ENCODE measurements at regions not wholly inside any gene's neighbourhood (a gene's known extent, or its start where the extent isn't known, plus 50 kb on each side); places are given as distances from the start of the nearest gene placed in this dataset.

DNA sequence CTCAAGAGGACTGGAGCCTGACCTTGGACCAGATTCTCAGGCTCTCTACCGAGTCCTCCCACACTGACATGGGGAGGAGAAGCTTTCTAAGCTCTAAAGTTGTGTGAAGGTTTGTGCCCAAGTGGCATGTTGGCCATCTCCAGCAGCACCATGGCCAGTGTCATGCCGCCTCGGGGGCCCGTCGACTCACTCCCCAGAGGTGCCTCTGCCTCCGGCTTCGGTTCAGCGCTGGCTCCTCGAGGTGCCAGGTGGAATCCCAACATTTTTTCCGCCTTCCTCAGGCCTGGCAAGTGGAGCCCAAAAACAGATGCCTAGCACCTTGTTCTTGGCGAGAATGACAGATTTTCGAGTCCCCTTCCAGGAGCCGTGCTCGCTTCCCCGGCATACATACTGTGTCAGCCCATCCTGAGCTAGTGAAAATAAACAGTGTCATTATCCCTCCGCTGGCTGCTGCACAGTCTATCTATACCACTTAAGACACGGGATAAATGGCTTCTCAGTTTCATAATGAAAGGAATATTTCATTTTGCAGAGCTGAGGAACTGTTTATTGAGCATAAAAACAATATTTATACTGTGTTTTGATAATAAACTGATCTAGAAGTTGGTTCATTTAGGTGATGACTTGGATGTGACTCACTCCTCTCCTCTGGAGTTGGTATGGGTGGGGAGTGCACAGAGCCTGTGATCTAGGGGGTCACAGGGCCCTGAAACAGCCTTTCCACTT is 328.5 kb upstream of the TLE3 start:
- DNase-seq (ENCODE audit: low read depth in 2 of 2) = no peak

DNA sequence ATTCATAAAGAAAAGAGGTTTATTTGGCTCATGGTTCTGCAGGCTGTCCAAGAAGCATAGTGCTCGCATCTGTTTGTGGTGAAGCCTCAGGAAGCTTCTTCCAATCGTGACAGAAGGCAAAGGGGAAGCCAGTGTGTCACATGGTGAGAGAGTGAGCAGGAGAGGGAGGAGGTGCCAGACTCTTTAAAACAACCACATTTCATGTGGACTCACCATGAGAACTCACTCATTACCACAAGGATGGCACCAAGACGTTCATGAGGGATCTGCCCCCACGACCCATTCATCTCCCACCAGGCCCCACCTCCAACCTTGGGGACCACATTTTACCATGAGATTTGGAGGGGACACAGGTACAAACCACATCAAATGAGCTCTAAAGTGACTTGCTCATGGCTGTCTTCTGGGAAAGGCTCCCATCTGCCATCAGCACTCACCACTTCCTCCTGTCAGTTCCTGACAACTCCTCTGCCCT is 327.3 kb upstream of the TLE3 start:
- peak in 1 of 2 donors; percentile 15 for DNase-seq (ENCODE audit: low read depth in 2 of 2)

DNA sequence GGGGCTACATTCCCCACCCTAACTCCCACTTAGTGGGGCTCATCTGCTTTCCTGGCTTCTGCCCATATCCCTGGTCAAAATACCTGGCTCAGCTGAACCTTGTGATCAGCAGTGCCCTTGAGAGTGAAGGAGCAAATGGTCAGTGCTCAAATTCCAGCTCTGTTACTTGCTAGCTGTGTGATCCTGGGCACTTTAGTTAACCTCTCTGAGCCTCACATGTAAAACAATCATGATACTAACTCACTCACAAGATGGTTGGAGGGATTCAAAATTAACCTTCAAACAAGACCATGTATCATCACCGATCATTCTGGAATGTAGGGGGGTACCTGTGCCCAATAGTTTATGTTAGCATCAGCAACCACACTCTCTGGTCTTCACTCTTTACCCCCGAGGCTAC is 325.6 kb upstream of the TLE3 start:
- no peak for DNase-seq (ENCODE audit: low read depth in 2 of 2)

DNA sequence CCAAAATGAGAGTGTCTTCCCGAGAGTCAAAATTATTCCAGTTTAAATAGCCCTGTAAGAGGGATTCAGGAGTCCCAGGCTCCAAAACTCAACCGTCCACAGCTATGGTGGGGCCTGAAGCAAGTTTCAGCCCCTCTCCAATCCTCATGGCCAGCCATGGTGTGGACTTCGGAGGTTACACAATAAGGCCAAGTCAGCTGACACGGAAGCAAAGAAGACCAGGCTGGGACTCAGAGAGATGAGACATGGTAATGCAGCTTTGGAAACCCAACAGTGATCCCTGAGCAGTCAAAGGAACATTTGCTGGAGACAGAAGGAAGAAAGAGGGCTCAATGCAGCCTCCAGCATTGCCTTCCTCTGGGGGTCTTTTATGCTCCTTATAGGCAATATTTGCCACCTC is 324.6 kb upstream of the TLE3 start:
- DNase-seq (ENCODE audit: low read depth in 2 of 2) = no peak

DNA sequence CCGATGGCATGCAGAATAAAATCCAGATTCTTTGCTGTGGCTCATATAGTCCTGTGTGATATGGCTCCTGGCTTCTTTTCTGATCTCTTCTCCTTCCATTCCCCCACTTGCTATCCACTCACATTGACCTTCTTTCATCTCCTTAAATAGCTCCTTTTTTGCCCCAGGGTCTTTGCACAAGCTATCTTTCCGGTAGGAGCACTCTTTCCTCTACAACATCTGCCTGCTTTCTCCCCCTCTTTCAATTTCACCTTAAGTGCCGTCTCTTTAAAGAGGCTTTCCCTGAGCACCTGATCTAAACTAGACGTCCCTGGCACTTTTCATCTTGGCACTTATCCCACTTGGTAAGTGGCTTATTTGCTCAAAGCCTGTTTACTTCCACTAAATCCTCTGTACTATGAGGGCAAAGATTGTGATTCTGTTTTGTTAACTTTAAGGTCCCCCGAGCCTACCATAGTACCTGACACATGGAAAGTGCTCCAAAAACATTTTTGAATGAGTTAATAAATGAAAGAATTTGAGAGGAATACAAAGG is 323.3 kb upstream of the TLE3 start:
- DNase-seq (ENCODE audit: low read depth in 2 of 2) = no peak

DNA sequence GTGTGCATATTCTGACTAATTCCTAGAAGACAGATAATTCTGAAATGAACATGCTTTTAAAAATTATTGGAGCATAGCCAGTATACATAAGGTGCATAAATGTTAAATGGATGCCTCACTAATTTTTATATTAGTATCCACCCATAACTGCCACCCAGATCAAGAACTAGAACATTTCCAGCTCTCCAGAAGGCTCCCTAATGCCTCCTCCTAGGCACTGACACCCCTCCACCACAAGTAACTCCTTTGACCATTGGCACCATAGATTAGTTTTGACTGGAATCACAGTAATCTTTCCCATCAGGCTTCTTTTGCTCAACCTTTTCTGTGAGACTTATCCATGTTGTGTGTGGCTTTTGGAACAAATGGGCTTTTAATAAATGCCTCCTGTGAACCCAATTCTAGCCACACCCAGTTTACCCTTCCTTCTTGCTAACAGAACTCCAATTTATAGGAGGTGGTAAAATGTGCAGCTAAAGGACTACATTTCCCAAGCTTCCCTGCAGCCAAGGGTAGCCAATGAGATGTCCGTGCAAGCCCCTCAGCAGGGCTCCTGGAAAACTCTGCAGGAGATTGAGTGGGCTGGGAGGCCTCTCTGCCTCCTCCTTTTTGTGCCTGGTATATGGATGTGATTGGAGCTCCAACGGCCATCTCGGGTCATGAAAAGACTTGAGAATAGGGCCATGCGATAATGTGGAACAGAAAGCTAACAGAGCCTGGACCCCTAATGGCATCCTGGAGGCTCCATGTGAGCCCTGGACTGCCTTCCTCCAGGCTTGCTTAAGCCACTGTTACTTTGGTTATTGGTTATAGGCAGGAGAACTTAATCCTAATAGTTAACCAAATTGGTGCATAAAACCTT is 322.6 kb upstream of the TLE3 start:
- no peak for DNase-seq (ENCODE audit: low read depth in 2 of 2)

DNA sequence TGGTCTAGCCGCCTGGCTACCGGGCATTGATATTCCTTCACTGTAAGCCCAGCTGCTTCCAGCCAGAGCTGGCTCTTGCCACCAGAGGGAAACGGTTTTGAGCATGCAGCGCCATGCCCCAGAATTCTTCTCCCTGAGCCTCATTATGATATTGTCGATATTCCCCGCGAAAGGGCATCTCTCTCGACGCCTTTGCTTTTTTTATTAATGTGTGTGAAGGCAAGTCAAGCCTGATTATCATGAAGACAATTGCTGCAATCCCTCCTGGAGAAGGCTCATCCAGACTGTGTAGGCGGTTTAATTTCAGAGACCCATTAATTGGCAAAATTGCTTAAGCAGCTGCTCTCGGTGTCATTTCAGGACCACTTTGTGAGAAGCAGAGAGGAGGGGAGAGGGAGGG is 321.2 kb upstream of the TLE3 start:
- DNase-seq (ENCODE audit: low read depth in 2 of 2) = no peak

DNA sequence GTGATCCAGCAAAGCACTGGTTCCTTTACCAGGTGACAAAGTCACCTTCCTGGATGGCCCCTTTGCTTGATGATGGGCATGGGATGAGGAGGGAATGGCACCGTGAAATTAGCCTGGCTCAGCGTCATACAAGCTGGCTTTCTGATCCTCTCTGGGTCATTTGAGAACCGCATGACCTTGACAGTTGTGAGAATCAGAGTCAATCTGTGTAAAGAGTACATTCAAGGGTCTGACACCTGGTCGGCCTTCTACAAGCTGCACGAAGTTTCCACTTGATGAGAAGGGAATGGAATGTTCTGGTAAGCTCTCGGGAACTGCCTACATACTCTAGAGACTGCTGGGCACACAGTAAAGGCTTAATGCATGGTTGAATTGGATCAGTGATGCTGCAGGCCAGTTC is 319.8 kb upstream of the TLE3 start:
- no peak for DNase-seq (ENCODE audit: low read depth in 2 of 2)

DNA sequence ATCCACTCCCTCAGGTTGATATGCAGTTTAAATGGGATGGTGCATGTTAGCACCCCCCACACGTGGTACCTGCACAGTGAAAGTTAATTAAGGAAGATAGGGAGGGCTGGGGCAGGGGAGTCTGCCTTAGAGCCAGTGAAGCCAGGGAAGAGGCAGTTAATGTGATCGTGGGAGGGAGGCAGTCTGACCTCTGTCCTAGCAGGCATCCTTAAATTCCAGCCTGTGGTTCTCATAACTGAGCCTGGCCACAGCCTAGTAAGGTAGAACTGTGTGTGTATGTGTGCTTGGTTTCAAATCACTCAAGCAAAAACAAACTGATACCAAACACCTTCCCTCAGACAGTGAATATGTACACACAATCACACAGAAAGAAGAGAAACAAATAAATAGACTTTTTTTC is 319.1 kb upstream of the TLE3 start:
- no peak for DNase-seq (ENCODE audit: low read depth in 2 of 2)

DNA sequence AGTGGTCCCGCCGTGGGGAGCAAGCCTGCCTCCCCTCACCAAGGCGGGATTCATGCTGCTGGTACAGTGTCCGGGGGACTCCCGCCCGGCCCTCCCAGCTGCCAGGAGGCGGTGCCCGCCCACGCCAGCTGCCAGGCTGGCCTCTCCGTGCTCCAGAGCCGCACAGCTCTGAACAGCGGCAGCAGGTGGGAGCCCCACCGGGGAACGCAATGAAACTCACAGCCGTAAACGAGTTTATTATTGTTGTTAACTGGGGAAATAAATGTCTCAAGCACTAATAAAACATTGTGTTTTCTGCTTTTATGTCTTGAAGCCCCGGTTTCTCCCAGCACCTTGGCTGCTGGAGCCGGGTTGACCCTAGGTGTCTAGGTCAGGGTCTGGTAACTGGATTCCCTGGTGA is 317.7 kb upstream of the TLE3 start:
- no peak for DNase-seq (ENCODE audit: low read depth in 2 of 2)

DNA sequence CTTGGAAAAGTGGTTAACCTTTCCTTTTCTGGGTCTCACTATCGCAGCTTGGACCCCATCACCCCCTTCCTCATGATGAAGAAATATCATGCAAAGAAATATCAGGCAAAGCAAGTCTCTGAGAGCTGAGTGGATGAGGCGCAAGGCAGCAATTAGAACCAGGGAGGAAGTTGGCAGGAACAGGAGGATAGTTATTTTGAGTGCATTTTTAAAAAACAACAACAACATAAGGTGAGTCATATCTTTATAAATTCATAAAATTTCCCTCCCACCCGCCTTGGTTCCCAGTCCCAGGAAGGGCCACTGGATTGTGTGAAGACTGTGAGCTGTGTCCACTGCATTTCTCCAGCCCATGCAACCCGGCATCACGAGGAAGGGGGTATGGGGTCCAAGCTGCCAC is 316.9 kb upstream of the TLE3 start:
- no peak for DNase-seq (ENCODE audit: low read depth in 2 of 2)

DNA sequence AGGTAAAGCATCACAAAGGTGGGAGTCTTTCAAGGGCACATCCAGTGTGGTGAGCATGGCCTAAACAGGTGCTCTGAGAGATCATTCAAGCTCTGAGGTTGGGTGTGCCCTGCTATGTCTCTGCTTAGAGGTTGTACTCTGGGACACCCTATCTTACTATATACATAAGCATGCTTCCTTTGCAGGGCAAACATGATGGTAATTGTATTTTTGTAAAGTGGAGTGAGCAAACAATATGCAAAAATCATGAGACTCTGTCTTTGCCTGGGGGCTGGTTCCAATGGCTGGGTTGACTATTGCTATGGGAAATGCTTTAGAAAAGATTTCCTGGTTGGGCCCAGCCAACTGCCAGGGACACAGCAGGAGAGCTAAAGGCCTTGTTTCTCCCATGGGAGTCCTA is 315.1 kb upstream of the TLE3 start:
- DNase-seq (ENCODE audit: low read depth in 2 of 2) = no peak

DNA sequence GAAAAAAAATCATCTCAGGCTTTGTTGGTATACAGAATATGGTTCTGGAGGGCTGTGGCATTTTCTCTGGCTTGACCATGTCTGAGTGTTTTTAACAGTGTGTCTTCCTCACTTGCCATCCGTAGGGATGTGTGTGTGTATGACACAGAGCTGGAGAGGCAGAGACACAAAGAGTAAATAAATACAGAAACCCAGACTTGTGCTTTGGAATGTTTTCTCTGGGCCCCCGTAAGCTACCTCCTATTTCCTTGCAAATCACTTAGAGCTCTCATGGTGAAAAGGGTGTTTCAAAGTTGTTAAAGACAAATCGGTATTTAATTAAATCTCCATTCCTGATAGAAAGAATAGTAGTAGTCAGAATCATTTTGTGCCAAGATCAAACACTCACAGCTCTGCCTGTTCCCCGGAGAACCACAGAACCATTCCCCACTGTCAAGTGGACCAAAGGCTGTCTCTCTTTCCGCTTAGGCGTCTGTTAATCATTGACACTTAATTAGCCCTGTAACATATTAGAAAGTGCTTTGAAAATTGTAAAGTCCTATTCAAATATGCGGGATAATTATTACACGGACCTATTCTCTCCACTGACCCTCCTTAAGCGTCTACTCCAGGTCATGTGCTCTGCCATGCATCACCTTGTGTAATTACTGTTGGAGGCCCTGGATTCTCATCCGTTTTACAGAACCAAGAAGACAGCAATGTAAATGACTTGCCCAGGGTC is 313.6 kb upstream of the TLE3 start:
- no peak for DNase-seq (ENCODE audit: low read depth in 2 of 2)

DNA sequence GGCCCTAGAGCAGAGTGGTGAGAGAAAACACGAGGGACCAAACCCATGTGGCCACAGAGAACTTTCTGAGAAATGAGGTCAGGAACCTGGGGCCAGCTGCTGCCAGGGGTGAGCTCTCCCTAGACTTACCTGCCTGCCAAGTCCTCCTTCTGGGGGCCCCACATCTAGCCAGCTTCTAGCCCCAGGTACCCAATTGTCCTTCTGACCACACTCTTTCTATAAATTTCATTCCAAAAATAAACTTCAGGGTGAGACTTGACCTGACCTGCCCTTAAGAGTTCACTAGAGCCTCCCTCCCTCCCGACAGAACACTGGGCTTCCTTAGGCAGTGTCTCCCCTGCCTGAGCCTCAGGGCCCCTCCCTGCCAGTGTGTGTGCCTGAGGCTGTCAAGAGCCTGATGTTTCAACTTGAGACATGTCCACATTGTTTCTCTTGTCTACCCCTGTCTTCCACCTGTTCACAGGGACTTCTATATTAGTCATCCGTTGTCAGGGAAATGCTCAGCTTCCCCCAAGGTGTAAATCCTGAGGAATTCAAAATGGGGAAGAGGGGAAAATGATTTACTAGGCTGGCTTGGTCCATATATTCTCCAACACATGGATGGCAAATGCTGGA is 312.8 kb upstream of the TLE3 start:
- no peak for DNase-seq (ENCODE audit: low read depth in 2 of 2)

DNA sequence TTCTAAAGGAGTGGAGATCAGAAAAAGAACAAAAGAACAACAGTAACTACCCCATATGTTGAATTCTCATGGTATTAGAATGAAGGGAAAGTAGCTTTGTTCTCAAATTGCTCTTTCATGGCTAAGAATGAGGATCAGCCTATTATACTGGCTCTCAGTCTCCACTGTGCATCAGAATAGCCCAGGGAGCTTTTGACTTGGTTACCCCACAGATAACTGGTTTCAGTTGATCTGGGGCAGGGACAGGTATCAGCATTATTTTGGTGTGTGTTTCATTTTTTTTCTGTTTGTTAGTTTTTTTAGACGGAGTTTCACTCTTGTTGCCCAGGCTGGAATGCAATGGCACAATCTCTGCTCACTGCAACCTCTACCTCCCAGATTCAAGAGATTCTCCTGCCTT is 311.7 kb upstream of the TLE3 start:
- DNase-seq (ENCODE audit: low read depth in 2 of 2) = no peak

DNA sequence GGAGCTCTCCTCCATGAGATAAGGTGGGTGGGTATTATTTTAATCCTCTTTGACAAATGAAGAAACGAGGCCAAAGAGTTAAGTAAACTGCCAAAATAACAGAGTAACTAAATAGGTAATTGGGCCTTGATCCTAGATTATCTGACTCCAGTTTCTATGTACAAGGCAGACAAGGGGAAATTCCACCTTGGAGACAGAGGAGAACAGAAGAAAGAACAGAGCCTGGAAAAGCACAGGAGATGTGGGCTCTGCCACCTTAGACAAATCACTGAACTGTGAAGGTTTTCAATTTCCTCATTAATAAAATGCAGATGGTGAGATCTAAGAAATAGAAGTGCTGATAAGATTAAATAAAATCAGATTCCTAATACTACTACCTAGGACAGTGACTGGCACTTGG is 310.2 kb upstream of the TLE3 start:
- no peak for DNase-seq (ENCODE audit: low read depth in 2 of 2)

DNA sequence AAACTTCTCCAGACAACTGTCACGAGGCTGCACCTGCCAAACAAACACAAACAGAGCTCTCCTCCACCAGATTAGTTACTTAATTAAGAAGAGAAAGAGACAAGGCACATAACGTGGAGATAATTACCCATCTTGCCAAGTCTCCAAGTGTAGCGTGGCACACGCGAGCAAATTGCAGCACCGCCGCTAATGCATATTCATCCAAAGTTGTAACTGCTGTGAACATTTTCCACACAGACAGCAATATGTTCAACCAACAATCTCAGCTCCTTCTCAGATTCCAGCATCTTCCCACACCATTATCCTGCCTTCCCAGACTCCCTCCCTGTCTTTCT is 309.6 kb upstream of the TLE3 start:
- DNase-seq (ENCODE audit: low read depth in 2 of 2) = no peak

DNA sequence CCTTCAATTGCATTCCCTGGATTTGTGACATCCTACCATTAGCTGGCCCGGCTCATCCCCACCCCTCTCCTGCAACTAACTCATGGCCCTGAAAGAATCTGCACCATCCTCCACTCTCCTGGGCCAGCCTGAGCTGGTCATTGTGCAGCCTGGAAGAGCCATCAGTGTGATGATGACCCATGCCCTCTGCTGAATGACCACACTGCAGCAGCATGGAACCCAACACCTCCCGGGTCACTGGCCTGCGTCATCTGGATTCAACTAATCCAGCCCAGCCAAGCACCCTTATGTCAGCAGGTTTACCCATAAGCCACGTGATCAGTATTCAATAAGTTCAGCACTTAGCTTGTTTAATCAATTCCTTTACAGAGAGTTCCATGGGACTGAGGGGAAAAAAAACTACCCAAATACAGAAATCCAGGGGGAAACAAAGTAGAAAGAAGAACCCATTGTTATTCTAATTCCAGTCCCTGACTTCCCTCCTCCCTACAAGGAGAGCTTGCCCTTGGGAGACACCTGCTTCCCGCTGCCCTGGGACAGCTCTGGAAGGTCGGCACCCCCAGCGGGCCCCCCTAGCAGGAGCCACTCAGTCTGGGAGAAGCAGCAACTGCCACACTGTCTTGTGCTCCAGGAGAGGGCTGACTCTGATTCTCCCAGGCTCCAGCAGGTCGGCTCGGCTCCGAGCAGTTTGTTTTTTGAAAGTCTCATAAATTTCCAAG is 309.1 kb upstream of the TLE3 start:
- DNase-seq (ENCODE audit: low read depth in 2 of 2) = no peak

DNA sequence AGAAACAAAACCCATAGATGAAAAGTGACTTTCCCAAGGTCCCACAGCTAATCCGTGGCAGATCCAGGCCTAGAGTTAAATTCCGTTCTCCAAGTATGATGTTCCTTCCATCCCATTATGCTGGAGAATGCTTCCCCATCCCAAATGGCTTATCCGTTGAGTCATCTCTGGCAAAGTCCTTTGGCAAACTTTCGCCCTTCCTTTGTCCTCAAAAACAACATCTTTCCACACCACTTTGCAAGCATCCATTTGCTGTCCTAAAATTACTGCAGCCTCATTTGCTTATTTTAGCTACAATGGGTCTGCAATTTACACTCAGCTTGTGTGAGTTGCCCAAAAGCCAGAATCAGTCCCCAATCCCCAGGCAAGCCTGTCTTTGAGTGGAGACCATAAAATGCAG is 304.0 kb upstream of the TLE3 start:
- DNase-seq (ENCODE audit: low read depth in 2 of 2) = no peak

DNA sequence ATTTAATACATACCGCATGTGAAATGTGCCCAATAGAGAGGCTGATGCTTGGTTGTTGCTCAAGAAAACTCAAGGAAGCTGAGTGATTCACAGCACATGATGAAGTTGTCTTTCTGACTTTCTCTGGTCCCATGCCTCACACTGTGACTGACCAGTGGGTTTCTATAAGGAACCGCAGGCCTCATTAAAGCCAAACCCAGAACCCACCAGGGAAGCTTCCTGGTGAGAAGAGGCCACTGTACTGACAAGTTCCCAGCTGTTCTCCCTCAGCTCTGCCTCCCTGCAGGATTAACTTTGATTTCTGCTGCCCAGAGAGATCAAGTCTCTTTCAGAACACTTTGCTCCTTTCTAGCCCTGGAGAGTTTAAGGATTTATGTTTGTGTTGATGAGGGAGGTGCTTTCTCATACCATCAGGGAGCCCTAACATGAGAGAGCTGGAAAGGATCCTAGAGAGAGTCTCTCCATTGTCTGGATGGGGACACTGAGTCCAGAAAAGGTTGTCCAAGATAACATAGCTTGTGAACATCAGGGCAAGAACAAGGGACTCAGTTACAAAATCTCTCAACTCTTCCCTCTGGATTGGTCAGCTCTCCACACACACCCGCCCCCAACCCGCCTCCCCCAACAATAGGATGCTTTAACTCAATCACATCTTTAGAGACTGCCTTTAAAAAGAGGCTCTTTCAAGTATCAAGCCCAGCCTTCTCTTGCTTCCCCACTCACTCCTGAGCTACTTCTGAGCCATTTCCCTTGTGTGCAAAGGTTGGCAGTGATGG is 303.2 kb upstream of the TLE3 start:
- no peak for DNase-seq (ENCODE audit: low read depth in 2 of 2)

DNA sequence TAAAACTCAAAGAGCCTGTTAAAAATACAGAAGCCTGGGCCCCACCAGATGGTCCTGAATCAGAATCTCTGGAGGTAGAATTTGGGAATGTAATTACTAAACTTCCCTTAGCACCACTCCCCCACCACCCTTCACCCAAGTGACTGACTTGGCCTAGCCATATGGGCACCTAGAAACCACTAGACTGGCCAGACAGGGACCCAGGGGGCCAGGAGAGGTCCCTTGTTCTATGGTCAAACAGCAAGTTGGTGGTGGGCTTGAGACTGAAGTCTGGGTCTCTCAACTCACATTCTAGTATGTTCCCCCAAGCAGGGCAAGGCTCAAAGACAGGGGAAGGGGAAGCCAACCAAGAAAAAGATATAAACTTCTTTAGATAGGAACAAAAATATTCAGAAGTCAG is 301.5 kb upstream of the TLE3 start:
- no peak for DNase-seq (ENCODE audit: low read depth in 2 of 2)

All from stimulated activated CD4-positive, alpha-beta T cell treated with anti-CD3 and anti-CD28 coated beads, Interleukin-15, amount 100 ng/mL, for 48 hours (primary cell).